SJSA1 (cell line): ENCODE measurements at regions not wholly inside any gene's neighbourhood (a gene's known extent, or its start where the extent isn't known, plus 50 kb on each side); places are given as distances from the start of the nearest gene placed in this dataset.

ENCODE experiments used
- DNase-seq, 2 experiments: peaks; one replicate each; pipeline ENCODE4 v3.0.0-alpha.2; 2015 to 2020; ENCODE audit warnings: low spot score in 2 of 2, low read depth in 1 of 2
- H3K27ac ChIP-seq: fragments of 250-450 bp; sonication (Bioruptor Pico); 2 replicates; pipeline ENCODE4 v1.5.1; 2020; ENCODE audit warnings: mild to moderate bottlenecking, moderate library complexity
- H3K27me3 ChIP-seq: fragments of 250-450 bp; sonication (Bioruptor Pico); replicated peaks from 2 replicates; pipeline ENCODE4 v1.5.1; 2020; ENCODE audit warnings: mild to moderate bottlenecking, moderate library complexity
- H3K36me3 ChIP-seq: fragments of 250-450 bp; sonication (Bioruptor Pico); 2 replicates; pipeline ENCODE4 v1.5.1; 2020; ENCODE audit warnings: mild to moderate bottlenecking
- H3K4me1 ChIP-seq: fragments of 250-450 bp; sonication (Bioruptor Pico); replicated peaks from 2 replicates; pipeline ENCODE4 v1.6.1; 2021; ENCODE audit warnings: mild to moderate bottlenecking
- H3K4me3 ChIP-seq: fragments of 250-450 bp; sonication (Bioruptor Pico); 2 replicates; pipeline ENCODE4 v1.5.1; 2020; ENCODE audit warnings: mild to moderate bottlenecking
- H3K9me3 ChIP-seq: fragments of 250-450 bp; sonication (Bioruptor Pico); replicated peaks from 2 replicates; pipeline ENCODE4 v1.5.1; 2020; ENCODE audit warnings: mild to moderate bottlenecking

DNA sequence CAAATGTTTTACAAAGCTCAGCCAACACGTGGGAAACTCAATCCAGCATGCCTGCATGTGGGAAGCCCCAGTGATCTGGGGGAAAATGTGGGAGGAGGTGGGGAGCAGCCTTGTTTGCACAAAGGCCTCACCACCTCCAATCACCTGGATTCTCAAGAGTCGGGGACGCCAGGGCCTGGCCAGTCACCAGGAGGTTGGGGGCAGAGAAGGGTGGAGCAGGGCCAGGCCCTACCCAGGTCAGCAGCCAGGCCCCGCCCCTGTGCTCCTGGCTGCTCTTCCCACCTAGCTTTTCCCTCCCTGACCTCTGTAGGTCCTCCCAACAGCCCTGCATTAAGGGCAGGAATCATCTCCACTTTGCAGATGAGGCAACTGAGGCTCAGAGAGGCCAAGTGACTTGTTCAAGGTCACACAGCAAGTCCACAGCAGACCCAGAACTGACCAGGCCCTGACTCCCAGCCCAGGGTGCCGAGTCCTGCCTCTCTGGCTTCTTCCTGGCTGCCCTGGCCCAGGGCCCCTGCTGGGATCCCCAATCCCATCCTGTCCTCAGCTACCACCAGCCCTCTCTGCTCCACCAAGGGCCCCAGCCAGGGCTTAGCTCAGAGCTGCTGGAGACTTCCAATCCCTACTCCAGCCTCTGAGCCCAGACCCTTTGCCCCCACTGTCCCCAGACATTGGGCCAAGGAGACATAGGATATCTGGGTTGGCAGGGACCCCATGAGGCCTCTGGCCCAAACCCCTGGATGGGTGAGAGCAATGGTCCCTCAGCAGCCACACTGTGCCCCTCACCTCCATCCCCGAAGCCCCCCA lies 508.6 kb downstream of the PTPRU start:
- Histone ChIP-seq H3K9me3 (no peaks in the 10 kb centered on the region), H3K4me3 (no peak overlapping the region), H3K36me3 (no peaks in the 10 kb centered on the region), H3K4me1 (no peaks in the 10 kb centered on the region), H3K27me3 (peaks cover 10% of the 10 kb centered on the region), H3K27ac (no peak overlapping the region)
- no peak for DNase-seq

GRCh38 chr1:29743931-29744330 lies 507.6 kb downstream of the PTPRU start:
- peaks cover 10% of the 10 kb centered on the region for H3K27me3 ChIP-seq
- no peak overlapping the region for H3K4me3 ChIP-seq
- no peak for DNase-seq
- H3K4me1 ChIP-seq = no peaks in the 10 kb centered on the region
- H3K36me3 ChIP-seq = no peaks in the 10 kb centered on the region
- no peaks in the 10 kb centered on the region for H3K9me3 ChIP-seq
- H3K27ac ChIP-seq = no peak overlapping the region

DNA sequence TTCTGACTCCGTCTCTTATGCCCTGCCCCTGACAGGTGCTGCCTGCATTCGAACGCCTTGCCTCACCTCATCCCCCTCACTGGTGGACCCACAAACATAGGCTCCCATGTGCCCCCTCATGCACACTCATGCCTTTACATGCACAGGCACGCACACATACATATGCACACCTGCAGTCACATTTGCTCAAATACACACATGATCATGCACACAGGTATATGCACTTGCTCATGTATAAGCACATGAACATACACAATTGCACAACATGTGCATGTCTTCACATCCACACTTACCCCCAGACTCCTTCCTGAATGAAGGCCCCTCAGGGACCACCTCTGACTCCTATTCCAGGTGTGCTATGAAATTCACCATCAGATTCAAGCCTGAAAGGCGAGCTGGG lies 506.9 kb downstream of the PTPRU start:
- no peak for DNase-seq
- Histone ChIP-seq H3K27me3 (peaks cover 10% of the 10 kb centered on the region), H3K9me3 (no peaks in the 10 kb centered on the region), H3K4me3 (no peak overlapping the region), H3K4me1 (no peaks in the 10 kb centered on the region), H3K36me3 (no peaks in the 10 kb centered on the region), H3K27ac (no peak overlapping the region)

DNA sequence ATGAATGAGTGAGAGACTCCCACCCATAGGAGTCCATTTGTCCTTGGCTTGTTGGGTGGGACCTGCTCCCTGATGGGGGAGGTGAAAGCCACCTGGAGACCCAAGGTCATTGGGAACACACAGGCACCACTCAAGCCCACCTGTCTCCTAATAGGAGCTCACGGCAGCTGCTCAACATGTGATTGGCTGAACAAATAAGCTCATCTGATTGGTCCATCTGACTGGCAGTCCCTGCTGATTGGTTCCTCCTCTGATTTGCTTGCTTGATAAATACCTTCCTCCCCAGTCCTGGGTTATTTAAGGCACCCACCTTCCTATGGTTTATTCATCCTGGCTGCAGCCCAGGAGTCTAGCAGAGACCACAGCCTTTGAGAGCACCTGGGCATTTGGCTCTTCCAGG lies 502.9 kb downstream of the PTPRU start:
- no peak overlapping the region for H3K27ac ChIP-seq
- no peaks in the 10 kb centered on the region for H3K36me3 ChIP-seq
- H3K9me3 ChIP-seq = no peaks in the 10 kb centered on the region
- H3K4me3 ChIP-seq = no peak overlapping the region
- H3K27me3 ChIP-seq = peaks cover 10% of the 10 kb centered on the region
- H3K4me1 ChIP-seq = no peaks in the 10 kb centered on the region
- no peak for DNase-seq

GRCh38 chr1:29736582-29737188 lies 500.4 kb downstream of the PTPRU start:
- Histone ChIP-seq H3K4me3 (no peak overlapping the region), H3K27ac (no peak overlapping the region), H3K9me3 (no peaks in the 10 kb centered on the region), H3K27me3 (peaks cover 7% of the 10 kb centered on the region), H3K4me1 (no peaks in the 10 kb centered on the region), H3K36me3 (no peaks in the 10 kb centered on the region)
- peak; percentile 26 to 52 for DNase-seq

DNA sequence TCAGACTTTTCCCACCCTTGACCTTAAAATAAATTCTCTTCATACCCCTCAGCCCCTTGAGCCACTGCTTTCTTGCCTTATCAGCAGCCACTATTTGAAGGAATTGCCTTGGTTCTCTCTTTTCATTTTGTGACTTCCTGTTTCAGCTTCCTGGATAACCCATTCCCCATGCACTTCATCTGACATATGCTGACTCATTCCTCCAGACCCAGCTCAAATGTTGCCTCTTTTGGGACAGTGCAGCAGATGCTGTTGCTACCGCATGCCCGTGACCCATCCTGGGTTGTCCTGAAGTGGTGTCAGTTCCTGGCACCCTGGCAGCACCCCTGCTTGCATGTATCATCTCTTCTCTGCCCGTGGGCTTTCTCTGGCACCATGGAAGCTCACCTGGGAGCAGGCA lies 496.1 kb downstream of the PTPRU start:
- Histone ChIP-seq H3K36me3 (no peaks in the 10 kb centered on the region), H3K4me1 (no peaks in the 10 kb centered on the region), H3K27me3 (no peaks in the 10 kb centered on the region), H3K4me3 (no peak overlapping the region), H3K9me3 (no peaks in the 10 kb centered on the region), H3K27ac (no peak overlapping the region)
- DNase-seq = no peak

DNA sequence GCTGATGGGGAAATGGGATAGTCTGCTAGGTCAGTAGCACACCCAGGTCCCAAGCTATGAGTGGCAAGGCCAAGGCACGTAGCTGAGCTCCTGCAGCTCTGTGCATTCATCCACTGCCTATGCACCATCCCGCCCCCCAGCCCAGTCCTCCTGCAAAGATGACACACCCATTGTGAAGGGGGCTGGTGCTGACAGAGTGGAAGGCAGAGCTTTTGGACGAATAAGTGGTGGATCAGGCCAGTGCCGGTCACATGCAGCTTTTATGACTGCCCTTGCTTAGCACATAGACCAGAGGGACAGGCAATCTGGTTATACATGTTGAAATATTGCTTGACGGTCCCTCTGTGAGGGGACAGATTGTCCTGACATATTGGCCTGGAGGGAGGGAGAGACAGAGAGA lies 494.3 kb downstream of the PTPRU start:
- Histone ChIP-seq H3K36me3 (no peaks in the 10 kb centered on the region), H3K4me1 (no peaks in the 10 kb centered on the region), H3K27me3 (no peaks in the 10 kb centered on the region), H3K9me3 (no peaks in the 10 kb centered on the region), H3K4me3 (no peak overlapping the region), H3K27ac (no peak overlapping the region)
- DNase-seq = no peak

DNA sequence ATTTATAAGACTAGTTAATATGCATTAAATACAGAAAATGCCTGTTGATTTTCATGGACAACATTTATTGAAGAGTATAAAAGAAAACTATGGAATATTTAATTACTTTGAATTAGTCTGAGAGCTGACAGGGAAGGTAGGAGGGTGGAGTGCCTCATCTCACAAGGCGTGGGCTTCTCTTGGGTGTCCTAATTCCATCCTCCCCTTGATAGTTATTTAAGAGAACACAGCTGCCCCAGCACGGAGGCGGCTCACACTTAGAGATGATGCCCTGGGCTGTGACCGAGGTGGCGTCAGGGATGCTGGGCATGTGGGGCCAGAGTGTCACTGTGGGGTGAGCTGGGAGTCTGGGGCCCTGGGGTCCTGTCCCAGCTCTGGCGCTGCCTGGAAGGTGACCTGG lies 493.0 kb downstream of the PTPRU start:
- no peaks in the 10 kb centered on the region for H3K27me3 ChIP-seq

GRCh38 chr1:29728703-29729102 lies 492.4 kb downstream of the PTPRU start:
- no peak for DNase-seq
- Histone ChIP-seq H3K9me3 (no peaks in the 10 kb centered on the region), H3K27ac (no peak overlapping the region), H3K27me3 (no peaks in the 10 kb centered on the region), H3K36me3 (no peaks in the 10 kb centered on the region), H3K4me3 (no peak overlapping the region), H3K4me1 (no peaks in the 10 kb centered on the region)

More for the DNA sequence above, 493.0 kb downstream of the PTPRU start:
- H3K27ac ChIP-seq = no peak overlapping the region
- H3K4me3 ChIP-seq = no peak overlapping the region
- H3K4me1 ChIP-seq = no peaks in the 10 kb centered on the region
- H3K9me3 ChIP-seq = no peaks in the 10 kb centered on the region
- no peaks in the 10 kb centered on the region for H3K36me3 ChIP-seq
- no peak for DNase-seq

GRCh38 chr1:29725262-29725661 lies 488.9 kb downstream of the PTPRU start:
- no peaks in the 10 kb centered on the region for H3K36me3 ChIP-seq
- no peak overlapping the region for H3K27ac ChIP-seq
- H3K4me1 ChIP-seq = no peaks in the 10 kb centered on the region
- no peak overlapping the region for H3K4me3 ChIP-seq
- DNase-seq = no peak
- H3K27me3 ChIP-seq = no peaks in the 10 kb centered on the region
- peaks cover 8% of the 10 kb centered on the region for H3K9me3 ChIP-seq

- Histone ChIP-seq H3K36me3 (no peaks in the 10 kb centered on the region), H3K9me3 (peaks cover 8% of the 10 kb centered on the region), H3K4me1 (no peaks in the 10 kb centered on the region), H3K27me3 (no peaks in the 10 kb centered on the region), H3K27ac (no peak overlapping the region), H3K4me3 (no peak overlapping the region)
- no peak for DNase-seq
Measured at GRCh38 chr1:29722598-29722997, 486.3 kb downstream of the PTPRU start.

- no peak overlapping the region for H3K4me3 ChIP-seq
- H3K27ac ChIP-seq = no peak overlapping the region
- DNase-seq = no peak
- H3K4me1 ChIP-seq = no peaks in the 10 kb centered on the region
- H3K9me3 ChIP-seq = peaks cover 8% of the 10 kb centered on the region
- no peaks in the 10 kb centered on the region for H3K27me3 ChIP-seq
- no peaks in the 10 kb centered on the region for H3K36me3 ChIP-seq
Measured at GRCh38 chr1:29719253-29719652, 482.9 kb downstream of the PTPRU start.

DNA sequence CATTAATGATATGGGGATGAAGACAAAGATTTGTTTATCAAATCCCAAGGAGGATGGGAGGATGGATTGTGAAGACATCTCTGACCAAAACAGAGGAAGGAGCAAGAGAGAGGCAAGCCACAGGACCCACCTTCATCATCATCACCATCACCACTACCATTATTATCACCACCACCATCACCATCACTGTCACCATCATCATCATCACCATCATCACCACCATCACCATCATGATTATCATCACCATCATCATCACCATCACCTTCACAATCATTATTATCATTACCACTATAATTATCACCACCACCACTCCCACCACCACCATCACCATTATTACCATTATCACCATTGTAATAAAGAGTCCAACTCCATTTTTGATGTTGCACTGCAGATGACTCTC lies 482.5 kb downstream of the PTPRU start:
- Histone ChIP-seq H3K27ac (no peak overlapping the region), H3K4me3 (no peak overlapping the region), H3K9me3 (peaks cover 8% of the 10 kb centered on the region), H3K27me3 (no peaks in the 10 kb centered on the region), H3K4me1 (0 out of 2 replicates have a peak, but pooled peaks cover 3% of the 10 kb centered on the region), H3K36me3 (no peaks in the 10 kb centered on the region)
- no peak for DNase-seq

DNA sequence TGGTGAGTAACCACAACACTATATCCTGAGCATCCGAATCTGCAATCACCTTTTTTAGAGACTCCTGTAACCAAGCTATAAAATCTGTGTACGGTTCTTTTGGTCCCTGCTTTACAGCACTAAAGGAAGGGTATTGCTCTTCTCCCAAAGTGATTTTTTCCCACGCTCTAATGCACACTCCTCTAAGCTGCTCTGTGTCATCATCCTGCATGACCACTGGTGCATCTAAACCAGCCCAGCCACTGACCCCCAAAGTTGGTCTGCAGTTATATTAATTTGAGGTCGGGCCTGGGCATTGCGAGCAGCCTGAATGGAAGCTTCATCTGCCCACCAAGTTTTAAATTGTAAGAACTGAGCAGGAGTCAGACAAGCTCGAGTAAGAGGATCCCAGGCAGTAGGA lies 480.0 kb downstream of the PTPRU start:
- DNase-seq = no peak
- H3K27ac ChIP-seq = no peak overlapping the region

More for the DNA sequence above, 480.0 kb downstream of the PTPRU start:
- H3K4me1 ChIP-seq = peaks cover 21% of the 10 kb centered on the region
- no peak overlapping the region for H3K4me3 ChIP-seq
- H3K27me3 ChIP-seq = no peaks in the 10 kb centered on the region
- no peaks in the 10 kb centered on the region for H3K36me3 ChIP-seq
- no peaks in the 10 kb centered on the region; the same call in 1 of the 2 replicates for H3K9me3 ChIP-seq
